SK-N-SH treated with all-trans-retinoic acid at 6 μM for 48 hours (cell line): ENCODE measurements at regions not wholly inside any gene's neighbourhood (a gene's known extent, or its start where the extent isn't known, plus 50 kb on each side); places are given as distances from the start of the nearest gene placed in this dataset.
"Not testable (repeated sequence)": the region's sequence is repeated elsewhere in the genome, so short reads cannot be mapped to it uniquely, and the experiment has no call there.

Experiments
- ATAC-seq: fragments of 200-7000 bp; cut with Tn5 transposase; 3 replicates; pipeline ENCODE4 v1.9.1; 2020; ENCODE audit warnings: mild to moderate bottlenecking, moderate library complexity
- ARNTL ChIP-seq: fragments of 450-650 bp; formaldehyde crosslinking; IDR thresholded peaks from 2 replicates; pipeline ENCODE4 v1.5.0; 2020; ENCODE audit warnings: low read depth, mild to moderate bottlenecking, moderate library complexity, borderline replicate concordance
- BACH2 ChIP-seq: fragments of 250-450 bp; sonication (Bioruptor Pico); IDR thresholded peaks from 2 replicates; pipeline ENCODE4 v1.9.0; 2021; ENCODE audit warnings: mild to moderate bottlenecking, borderline replicate concordance
- CSDC2 ChIP-seq: fragments of 250-450 bp; sonication (Bioruptor Pico); IDR thresholded peaks from 2 replicates; pipeline ENCODE4 v1.5.0; 2020; ENCODE audit warnings: mild to moderate bottlenecking, moderate library complexity
- CSRNP3 ChIP-seq: fragments of 250-450 bp; sonication (Bioruptor Pico); IDR thresholded peaks from 2 replicates; pipeline ENCODE4 v1.5.1; 2021; ENCODE audit warnings: mild to moderate bottlenecking, moderate library complexity
- ESRRG ChIP-seq: fragments of 250-450 bp; sonication (Bioruptor Pico); IDR thresholded peaks from 2 replicates; pipeline ENCODE4 v1.6.1; 2021; ENCODE audit warnings: mild to moderate bottlenecking
- ISL1 ChIP-seq: fragments of 250-450 bp; sonication (Bioruptor Pico); IDR thresholded peaks from 2 replicates; pipeline ENCODE4 v2.1.2; 2022; ENCODE audit warnings: mild to moderate bottlenecking, moderate library complexity
- OSR1 ChIP-seq: fragments of 250-450 bp; sonication (Bioruptor Pico); IDR thresholded peaks from 2 replicates; pipeline ENCODE4 v1.8.0; 2022; ENCODE audit warnings: moderate library complexity, mild to moderate bottlenecking, inconsistent platforms
- PATZ1 ChIP-seq: fragments of 250-450 bp; sonication (Bioruptor Pico); IDR thresholded peaks from 2 replicates; pipeline ENCODE4 v1.8.0; 2020; ENCODE audit warnings: mild to moderate bottlenecking, moderate library complexity, borderline replicate concordance
- POU6F1 ChIP-seq: fragments of 250-450 bp; sonication (Bioruptor Pico); IDR thresholded peaks from 2 replicates; pipeline ENCODE4 v1.8.0; 2021; ENCODE audit warnings: low read depth, mild to moderate bottlenecking, moderate library complexity, borderline replicate concordance
- PPARA ChIP-seq: fragments of 250-450 bp; sonication (Bioruptor Pico); IDR thresholded peaks from 2 replicates; pipeline ENCODE4 v1.5.0; 2020; ENCODE audit warnings: mild to moderate bottlenecking, borderline replicate concordance
- RARB ChIP-seq: fragments of 250-450 bp; sonication (Bioruptor Pico); IDR thresholded peaks from 2 replicates; pipeline ENCODE4 v1.8.0; 2021; ENCODE audit warnings: mild to moderate bottlenecking, moderate library complexity
- SNAI2 ChIP-seq: fragments of 250-450 bp; sonication (Bioruptor Pico); IDR thresholded peaks from 2 replicates; pipeline ENCODE4 v1.5.0; 2020; ENCODE audit warnings: mild to moderate bottlenecking, moderate library complexity
- TCF4 ChIP-seq: fragments of 250-450 bp; sonication (Bioruptor Pico); IDR thresholded peaks from 2 replicates; pipeline ENCODE4 v1.8.0; 2021; ENCODE audit warnings: mild to moderate bottlenecking, moderate library complexity, borderline replicate concordance
- TOX ChIP-seq: fragments of 250-450 bp; sonication (Bioruptor Pico); IDR thresholded peaks from 2 replicates; pipeline ENCODE4 v1.8.0; 2021; ENCODE audit warnings: mild to moderate bottlenecking, moderate library complexity, borderline replicate concordance
- TSHZ2 ChIP-seq: fragments of 250-450 bp; sonication (Bioruptor Pico); IDR thresholded peaks from 2 replicates; pipeline ENCODE4 v1.5.0; 2020; ENCODE audit warnings: mild to moderate bottlenecking, moderate library complexity
- ZC3H10 ChIP-seq: fragments of 250-450 bp; sonication (Bioruptor Pico); IDR thresholded peaks from 2 replicates; pipeline ENCODE4 v1.5.1; 2021; ENCODE audit warnings: mild to moderate bottlenecking, moderate library complexity
- ZFP30 ChIP-seq: fragments of 450-650 bp; formaldehyde crosslinking; IDR thresholded peaks from 2 replicates; pipeline ENCODE4 v1.5.0; 2022; ENCODE audit warnings: mild to moderate bottlenecking, moderate library complexity
- ZNF565 ChIP-seq: fragments of 450-650 bp; formaldehyde crosslinking; conservative IDR thresholded peaks from 2 replicates; pipeline ENCODE4 v1.5.0; 2020; ENCODE audit warnings: low read depth, mild to moderate bottlenecking, moderate library complexity
- ZNF70 ChIP-seq: fragments of 450-650 bp; formaldehyde crosslinking; IDR thresholded peaks from 2 replicates; pipeline ENCODE4 v1.5.0; 2020; ENCODE audit warnings: mild to moderate bottlenecking, moderate library complexity
- ZNF8 ChIP-seq: fragments of 450-650 bp; formaldehyde crosslinking; IDR thresholded peaks from 2 replicates; pipeline ENCODE4 v1.5.0; 2020; ENCODE audit warnings: mild to moderate bottlenecking, moderate library complexity

- TF ChIP-seq ARNTL (CRISPR knock-in tag) (no peak), RARB (no peak), TOX (CRISPR knock-in tag) (no peak), ISL1 (no peak), ZFP30 (CRISPR knock-in tag) (no peak), PPARA (CRISPR knock-in tag) (no peak), TCF4 (CRISPR knock-in tag) (no peak), ZC3H10 (CRISPR knock-in tag) (no peak), SNAI2 (CRISPR knock-in tag) (no peak), TSHZ2 (no peak), ZNF565 (no peak)
- TF ChIP-seq, all 23 proteins: peak for 0
- no peak for ATAC-seq
Observed at GRCh38 chr14:104406831-104407230, 172.7 kb upstream of the C14orf180 start.

GRCh38 chr14:104416383-104416782, 163.2 kb upstream of the C14orf180 start:
- ATAC-seq, result no peak
- TF ChIP-seq RARB (no peak), SNAI2 (CRISPR knock-in tag) (no peak), ESRRG (CRISPR knock-in tag) (no peak), POU6F1 (CRISPR knock-in tag) (no peak), BACH2 (CRISPR knock-in tag) (no peak), ARNTL (CRISPR knock-in tag) (no peak), ZNF8 (no peak)

- no peak for TF ChIP-seq POU6F1 (CRISPR knock-in tag)
- no peak for TF ChIP-seq TOX (CRISPR knock-in tag)
- ATAC-seq, result no peak
Observed at GRCh38 chr14:104419865-104420505, 159.6 kb upstream of the C14orf180 start.

GRCh38 chr14:104420523-104420922, 159.0 kb upstream of the C14orf180 start:
- ATAC-seq, result not testable (repeated sequence)

GRCh38 chr14:104420990-104421389, 158.6 kb upstream of the C14orf180 start:
- no peak for ATAC-seq
- TF ChIP-seq SNAI2 (CRISPR knock-in tag) (no peak), PPARA (CRISPR knock-in tag) (no peak), POU6F1 (CRISPR knock-in tag) (no peak), RARB (no peak), PATZ1 (CRISPR knock-in tag) (no peak), CSDC2 (CRISPR knock-in tag) (no peak), TOX (CRISPR knock-in tag) (no peak), ZNF8 (no peak), CSRNP3 (CRISPR knock-in tag) (no peak), BACH2 (CRISPR knock-in tag) (no peak), OSR1 (no peak), ZNF565 (no peak), ZNF70 (no peak), ISL1 (no peak)
